ENCODE measurements at regions not wholly inside any gene's neighbourhood (a gene's known extent, or its start where the extent isn't known, plus 50 kb on each side); places are given as distances from the start of the nearest gene placed in this dataset.

DNA sequence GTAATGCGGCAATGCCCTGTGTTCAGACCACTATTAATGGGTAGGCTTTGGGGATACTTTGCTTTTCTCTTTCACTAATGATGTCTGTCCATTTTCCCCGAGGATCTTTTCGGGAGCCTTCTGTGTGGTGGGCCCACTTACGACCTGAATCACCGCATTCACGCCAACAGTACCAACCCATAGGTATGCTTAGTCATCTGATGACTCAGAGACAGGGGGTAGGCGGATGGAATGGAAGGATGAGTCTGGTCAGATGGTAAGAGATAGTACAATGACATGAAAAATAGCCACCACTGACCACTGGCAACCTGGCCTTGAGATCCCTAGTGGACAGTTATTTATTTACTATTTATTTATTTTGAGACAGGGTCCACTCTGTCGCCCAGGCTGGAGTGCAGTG lies 76.0 kb upstream of the DHRSX start:
- TF ChIP-seq TCF7L2 (IDR thresholded peaks at IDR 0.05; ENCODE audit: low read depth, low read length) = no peak
- TF ChIP-seq POLR2AphosphoS5 (IDR thresholded peaks at IDR 0.05; ENCODE audit: low read depth, low read length) = no peak
- TF ChIP-seq, protein P1, sequence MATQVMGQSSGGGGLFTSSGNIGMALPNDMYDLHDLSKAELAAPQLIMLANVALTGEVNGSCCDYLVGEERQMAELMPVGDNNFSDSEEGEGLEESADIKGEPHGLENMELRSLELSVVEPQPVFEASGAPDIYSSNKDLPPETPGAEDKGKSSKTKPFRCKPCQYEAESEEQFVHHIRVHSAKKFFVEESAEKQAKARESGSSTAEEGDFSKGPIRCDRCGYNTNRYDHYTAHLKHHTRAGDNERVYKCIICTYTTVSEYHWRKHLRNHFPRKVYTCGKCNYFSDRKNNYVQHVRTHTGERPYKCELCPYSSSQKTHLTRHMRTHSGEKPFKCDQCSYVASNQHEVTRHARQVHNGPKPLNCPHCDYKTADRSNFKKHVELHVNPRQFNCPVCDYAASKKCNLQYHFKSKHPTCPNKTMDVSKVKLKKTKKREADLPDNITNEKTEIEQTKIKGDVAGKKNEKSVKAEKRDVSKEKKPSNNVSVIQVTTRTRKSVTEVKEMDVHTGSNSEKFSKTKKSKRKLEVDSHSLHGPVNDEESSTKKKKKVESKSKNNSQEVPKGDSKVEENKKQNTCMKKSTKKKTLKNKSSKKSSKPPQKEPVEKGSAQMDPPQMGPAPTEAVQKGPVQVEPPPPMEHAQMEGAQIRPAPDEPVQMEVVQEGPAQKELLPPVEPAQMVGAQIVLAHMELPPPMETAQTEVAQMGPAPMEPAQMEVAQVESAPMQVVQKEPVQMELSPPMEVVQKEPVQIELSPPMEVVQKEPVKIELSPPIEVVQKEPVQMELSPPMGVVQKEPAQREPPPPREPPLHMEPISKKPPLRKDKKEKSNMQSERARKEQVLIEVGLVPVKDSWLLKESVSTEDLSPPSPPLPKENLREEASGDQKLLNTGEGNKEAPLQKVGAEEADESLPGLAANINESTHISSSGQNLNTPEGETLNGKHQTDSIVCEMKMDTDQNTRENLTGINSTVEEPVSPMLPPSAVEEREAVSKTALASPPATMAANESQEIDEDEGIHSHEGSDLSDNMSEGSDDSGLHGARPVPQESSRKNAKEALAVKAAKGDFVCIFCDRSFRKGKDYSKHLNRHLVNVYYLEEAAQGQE (IDR thresholded peaks at IDR 0.05; ENCODE audit: insufficient read depth in 1 of 2, low read depth in 2 of 2, low read length in 1 of 2) = no peak
- CTCF ChIA-PET = no interaction called here
- Histone ChIP-seq H3K9me3 (ENCODE audit: control insufficient read depth, insufficient read depth, low read depth, low read length) (no peaks in the 10 kb centered on the region), H3K27ac (ENCODE audit: low read length) (no peak overlapping the region), H3K4me1 (ENCODE audit: control insufficient read depth, insufficient read depth, low read length) (no peaks in the 10 kb centered on the region), H3K36me3 (ENCODE audit: control insufficient read depth, insufficient read depth, low read length) (no peaks in the 10 kb centered on the region), H3K27me3 (ENCODE audit: control insufficient read depth, insufficient read depth, low read length) (no peaks in the 10 kb centered on the region), H3K4me3 (ENCODE audit: low read depth in 2 of 2, low read length in 2 of 2) (no peak overlapping the region)
- in situ Hi-C loops (cut with HindIII; ENCODE audit: low pct_unique_long_range_greater_than_20kb, low sequenced_read_pairs) (no loop called here), intact Hi-C loops (cut with micrococcal nuclease; ENCODE audit: unreplicated experiment) (no loop called here)
- POLR2A ChIA-PET = no interaction called here
- DNase-seq (ENCODE audit: low read depth, low spot score) (no peak), ATAC-seq (no peak)
- no TSS peak for BruUV-seq (replicated peaks)

DNA sequence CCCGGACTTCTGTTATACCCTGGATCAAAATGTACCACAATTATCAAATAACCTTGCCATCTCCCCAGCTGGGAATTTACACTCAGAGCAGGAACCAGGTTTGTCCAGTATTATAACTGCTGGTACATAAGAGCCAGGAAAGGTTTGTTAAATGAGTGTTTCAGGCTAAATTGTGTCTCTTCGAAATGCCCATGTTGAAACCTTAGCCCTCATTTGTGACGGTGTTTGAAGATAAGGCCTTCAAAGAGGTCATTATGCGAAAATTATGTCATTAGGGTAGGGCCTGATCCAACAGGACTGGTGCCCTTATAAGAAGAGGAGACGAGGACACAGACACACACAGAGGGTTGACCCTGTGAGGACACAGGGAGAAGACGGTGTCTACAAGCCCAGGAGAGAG lies 73.5 kb upstream of the DHRSX start:
- ChIA-PET POLR2A (no interaction called here), CTCF (no interaction called here)
- no peak for TF ChIP-seq CTCF (IDR thresholded peaks at IDR 0.05)
- no peak for TF ChIP-seq SIN3A (IDR thresholded peaks at IDR 0.05; ENCODE audit: borderline replicate concordance, insufficient read depth, low read depth, low read length)
- no peak for TF ChIP-seq POLR2AphosphoS5 (IDR thresholded peaks at IDR 0.05; ENCODE audit: low read depth, low read length)
- no peak for TF ChIP-seq TCF7L2 (IDR thresholded peaks at IDR 0.05; ENCODE audit: low read depth, low read length)
- TF ChIP-seq, protein P1 (IDR thresholded peaks at IDR 0.05; ENCODE audit: insufficient read depth in 1 of 2, low read depth in 2 of 2, low read length in 1 of 2) = no peak
- ATAC-seq (no peak), DNase-seq (ENCODE audit: low read depth, low spot score) (no peak)
- no TSS peak for BruUV-seq (replicated peaks)
- Histone ChIP-seq H3K27ac (ENCODE audit: low read length) (no peak overlapping the region), H3K4me3 (ENCODE audit: low read depth in 2 of 2, low read length in 2 of 2) (no peak overlapping the region), H3K9me3 (ENCODE audit: control insufficient read depth, insufficient read depth, low read depth, low read length) (no peaks in the 10 kb centered on the region), H3K27me3 (ENCODE audit: control insufficient read depth, insufficient read depth, low read length) (no peaks in the 10 kb centered on the region), H3K4me1 (ENCODE audit: control insufficient read depth, insufficient read depth, low read length) (no peaks in the 10 kb centered on the region), H3K36me3 (ENCODE audit: control insufficient read depth, insufficient read depth, low read length) (no peaks in the 10 kb centered on the region)
- in situ Hi-C loops (cut with HindIII; ENCODE audit: low pct_unique_long_range_greater_than_20kb, low sequenced_read_pairs) = no loop called here
- intact Hi-C loops (cut with micrococcal nuclease; ENCODE audit: unreplicated experiment) = no loop called here
